ENCODE measurements at regions not wholly inside any gene's neighbourhood (a gene's known extent, or its start where the extent isn't known, plus 50 kb on each side); places are given as distances from the start of the nearest gene placed in this dataset.

DNA sequence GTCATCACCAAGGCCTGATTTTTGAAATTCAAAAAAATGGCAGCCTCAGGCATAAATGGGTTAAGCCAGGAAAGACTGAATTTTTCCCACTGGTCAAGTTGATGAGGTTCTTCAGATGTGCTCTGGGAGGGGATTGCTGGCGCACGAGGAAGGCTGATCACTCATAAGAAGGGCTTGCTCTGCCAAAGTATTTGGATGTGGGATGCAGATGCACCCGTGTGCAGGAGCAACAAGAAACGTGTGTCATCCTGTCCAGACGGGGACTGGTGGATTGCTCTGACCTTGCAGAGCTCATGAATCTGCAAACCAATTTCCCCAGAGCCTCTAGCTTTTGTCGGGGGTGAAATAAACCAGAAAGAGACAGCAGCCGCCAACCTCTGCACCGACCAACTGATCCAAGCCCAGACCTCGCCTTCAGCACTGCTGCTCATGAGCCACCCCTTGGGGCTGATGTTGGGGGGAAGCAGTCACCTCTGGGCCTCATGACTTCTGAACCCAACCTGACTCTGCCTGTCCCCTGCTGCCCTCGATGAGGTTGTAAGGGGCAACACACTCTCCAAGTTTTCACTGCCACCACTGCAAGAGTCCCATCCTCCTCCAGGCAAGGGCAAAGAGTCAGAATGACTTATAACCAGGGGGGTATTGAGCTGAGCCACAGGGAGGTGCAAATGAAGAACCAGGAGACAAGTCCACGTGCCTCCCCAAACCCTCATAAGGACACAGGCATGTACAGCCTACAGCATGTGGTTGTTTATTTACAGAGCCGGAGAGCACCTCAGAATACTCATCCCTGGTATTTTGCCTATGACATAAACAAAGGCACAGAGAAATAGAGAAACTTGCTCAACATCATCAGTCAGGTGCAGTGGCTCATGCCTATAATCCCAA lies 452.0 kb downstream of the SOX9 start:
- TF ChIP-seq, protein P1, sequence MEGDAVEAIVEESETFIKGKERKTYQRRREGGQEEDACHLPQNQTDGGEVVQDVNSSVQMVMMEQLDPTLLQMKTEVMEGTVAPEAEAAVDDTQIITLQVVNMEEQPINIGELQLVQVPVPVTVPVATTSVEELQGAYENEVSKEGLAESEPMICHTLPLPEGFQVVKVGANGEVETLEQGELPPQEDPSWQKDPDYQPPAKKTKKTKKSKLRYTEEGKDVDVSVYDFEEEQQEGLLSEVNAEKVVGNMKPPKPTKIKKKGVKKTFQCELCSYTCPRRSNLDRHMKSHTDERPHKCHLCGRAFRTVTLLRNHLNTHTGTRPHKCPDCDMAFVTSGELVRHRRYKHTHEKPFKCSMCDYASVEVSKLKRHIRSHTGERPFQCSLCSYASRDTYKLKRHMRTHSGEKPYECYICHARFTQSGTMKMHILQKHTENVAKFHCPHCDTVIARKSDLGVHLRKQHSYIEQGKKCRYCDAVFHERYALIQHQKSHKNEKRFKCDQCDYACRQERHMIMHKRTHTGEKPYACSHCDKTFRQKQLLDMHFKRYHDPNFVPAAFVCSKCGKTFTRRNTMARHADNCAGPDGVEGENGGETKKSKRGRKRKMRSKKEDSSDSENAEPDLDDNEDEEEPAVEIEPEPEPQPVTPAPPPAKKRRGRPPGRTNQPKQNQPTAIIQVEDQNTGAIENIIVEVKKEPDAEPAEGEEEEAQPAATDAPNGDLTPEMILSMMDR (IDR thresholded peaks at IDR 0.05; ENCODE audit: insufficient read depth, low read length, poor library complexity, severe bottlenecking): no peak
- TF ChIP-seq EZH2phosphoT487 (conservative IDR thresholded peaks at IDR 0.05; ENCODE audit: low read length): no peak
